WI38 (cell line): ENCODE measurements at regions not wholly inside any gene's neighbourhood (a gene's known extent, or its start where the extent isn't known, plus 50 kb on each side); places are given as distances from the start of the nearest gene placed in this dataset.

Experiments
- H3K4me3 ChIP-seq: 2 replicates; pipeline ENCODE4 v1.5.1; 2011; ENCODE audit warnings: low read depth, mild to moderate bottlenecking, control low read depth, low read length
- CTCF ChIP-seq: IDR thresholded peaks from 2 replicates; pipeline ENCODE4 v1.5.1; 2012; ENCODE audit warnings: low read depth, mild to moderate bottlenecking, control low read depth, low read length

GRCh38 chr20:39462416-39462945 is 500.3 kb downstream of the DHX35 start:
- TF ChIP-seq CTCF, result no peak
- no peak overlapping the region for H3K4me3 ChIP-seq

- no peak for TF ChIP-seq CTCF
- H3K4me3 ChIP-seq, result no peak overlapping the region
Measured at GRCh38 chr20:39458452-39458851, 496.3 kb downstream of the DHX35 start.

GRCh38 chr20:39453890-39454289 is 491.7 kb downstream of the DHX35 start:
- TF ChIP-seq CTCF, result no peak
- H3K4me3 ChIP-seq, result no peak overlapping the region

GRCh38 chr20:39452583-39453340 is 490.6 kb downstream of the DHX35 start:
- no peak overlapping the region for H3K4me3 ChIP-seq
- no peak for TF ChIP-seq CTCF

- H3K4me3 ChIP-seq, result no peak overlapping the region
- no peak for TF ChIP-seq CTCF
Measured at GRCh38 chr20:39451386-39451785, 489.2 kb downstream of the DHX35 start.

- TF ChIP-seq CTCF, result no peak
Measured at GRCh38 chr20:39446397-39446796, 484.3 kb downstream of the DHX35 start.

GRCh38 chr20:39445095-39445494 is 483.0 kb downstream of the DHX35 start:
- no peak for TF ChIP-seq CTCF
- H3K4me3 ChIP-seq, result no peak overlapping the region

More at GRCh38 chr20:39446397-39446796, 484.3 kb downstream of the DHX35 start:
- no peak overlapping the region for H3K4me3 ChIP-seq
